ENCODE measurements at regions not wholly inside any gene's neighbourhood (a gene's known extent, or its start where the extent isn't known, plus 50 kb on each side); places are given as distances from the start of the nearest gene placed in this dataset.

DNA sequence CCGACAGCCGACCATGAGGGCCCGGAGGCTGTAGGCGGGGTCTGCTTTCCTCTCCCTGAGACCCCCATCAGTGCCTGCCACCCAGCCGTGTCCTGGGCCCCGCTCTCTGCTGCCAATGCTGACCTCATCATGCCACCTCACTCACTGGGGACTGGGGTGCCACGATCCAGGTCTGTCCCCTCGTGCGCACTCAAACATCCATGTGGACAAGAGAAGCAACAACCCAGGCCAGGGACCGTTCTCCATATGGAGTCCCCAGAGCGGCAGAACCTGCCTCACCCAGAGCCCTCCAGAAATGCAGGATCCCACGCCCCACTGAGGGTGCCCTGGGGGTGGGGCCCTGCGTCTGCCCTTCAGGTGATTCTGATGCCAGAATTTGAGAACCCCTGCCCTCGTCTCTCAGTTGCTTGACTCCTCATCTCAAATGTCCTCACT lies 210.0 kb upstream of the PPP2R2D start:
- H3K36me3 Mint-ChIP-seq (ENCODE audit: insufficient read depth, unreplicated experiment) = no peaks in the 10 kb centered on the region
- H3K27me3 Mint-ChIP-seq (ENCODE audit: insufficient read depth, unreplicated experiment) = peaks cover 3% of the 10 kb centered on the region
- DNase-seq = peak in 1 of 2 experiments; percentile 1
- BruUV-seq (replicated peaks) = no TSS peak
- H3K27ac Mint-ChIP-seq (ENCODE audit: unreplicated experiment) = no peak overlapping the region
- Histone ChIP-seq H3K36me3 (ENCODE audit: control insufficient read depth, insufficient read depth, low read length) (no peaks in the 10 kb centered on the region), H3K27me3 (replicated peaks; ENCODE audit: control insufficient read depth, insufficient read depth, low read length) (no peaks in the 10 kb centered on the region), H3K4me3 (ENCODE audit: low read depth, low read length) (no peak overlapping the region), H3K9me3 (no peaks in the 10 kb centered on the region), H3K4me1 (no peaks in the 10 kb centered on the region)
- no peaks in the 10 kb centered on the region for H3K4me1 Mint-ChIP-seq (ENCODE audit: low read depth, unreplicated experiment)
- peaks cover 11% of the 10 kb centered on the region for H3K9me3 Mint-ChIP-seq (ENCODE audit: unreplicated experiment)
- intact Hi-C loops (cut with micrococcal nuclease; ENCODE audit: unreplicated experiment) = loop anchor here (10.0 kb wide), 1 partner anchor 94 kb away; no protein-coding TSS in a partner anchor
- no peak overlapping the region for H3K4me3 Mint-ChIP-seq (ENCODE audit: unreplicated experiment)
- POLR2A ChIA-PET = no interaction called here
- CTCF ChIA-PET = no interaction called here
- TF ChIP-seq, protein P1, sequence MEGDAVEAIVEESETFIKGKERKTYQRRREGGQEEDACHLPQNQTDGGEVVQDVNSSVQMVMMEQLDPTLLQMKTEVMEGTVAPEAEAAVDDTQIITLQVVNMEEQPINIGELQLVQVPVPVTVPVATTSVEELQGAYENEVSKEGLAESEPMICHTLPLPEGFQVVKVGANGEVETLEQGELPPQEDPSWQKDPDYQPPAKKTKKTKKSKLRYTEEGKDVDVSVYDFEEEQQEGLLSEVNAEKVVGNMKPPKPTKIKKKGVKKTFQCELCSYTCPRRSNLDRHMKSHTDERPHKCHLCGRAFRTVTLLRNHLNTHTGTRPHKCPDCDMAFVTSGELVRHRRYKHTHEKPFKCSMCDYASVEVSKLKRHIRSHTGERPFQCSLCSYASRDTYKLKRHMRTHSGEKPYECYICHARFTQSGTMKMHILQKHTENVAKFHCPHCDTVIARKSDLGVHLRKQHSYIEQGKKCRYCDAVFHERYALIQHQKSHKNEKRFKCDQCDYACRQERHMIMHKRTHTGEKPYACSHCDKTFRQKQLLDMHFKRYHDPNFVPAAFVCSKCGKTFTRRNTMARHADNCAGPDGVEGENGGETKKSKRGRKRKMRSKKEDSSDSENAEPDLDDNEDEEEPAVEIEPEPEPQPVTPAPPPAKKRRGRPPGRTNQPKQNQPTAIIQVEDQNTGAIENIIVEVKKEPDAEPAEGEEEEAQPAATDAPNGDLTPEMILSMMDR (IDR thresholded peaks at IDR 0.05; ENCODE audit: insufficient read depth in 1 of 2, low read depth in 1 of 2, low read length in 1 of 2, severe bottlenecking in 1 of 2, unreplicated experiment in 1 of 2) = no peak

DNA sequence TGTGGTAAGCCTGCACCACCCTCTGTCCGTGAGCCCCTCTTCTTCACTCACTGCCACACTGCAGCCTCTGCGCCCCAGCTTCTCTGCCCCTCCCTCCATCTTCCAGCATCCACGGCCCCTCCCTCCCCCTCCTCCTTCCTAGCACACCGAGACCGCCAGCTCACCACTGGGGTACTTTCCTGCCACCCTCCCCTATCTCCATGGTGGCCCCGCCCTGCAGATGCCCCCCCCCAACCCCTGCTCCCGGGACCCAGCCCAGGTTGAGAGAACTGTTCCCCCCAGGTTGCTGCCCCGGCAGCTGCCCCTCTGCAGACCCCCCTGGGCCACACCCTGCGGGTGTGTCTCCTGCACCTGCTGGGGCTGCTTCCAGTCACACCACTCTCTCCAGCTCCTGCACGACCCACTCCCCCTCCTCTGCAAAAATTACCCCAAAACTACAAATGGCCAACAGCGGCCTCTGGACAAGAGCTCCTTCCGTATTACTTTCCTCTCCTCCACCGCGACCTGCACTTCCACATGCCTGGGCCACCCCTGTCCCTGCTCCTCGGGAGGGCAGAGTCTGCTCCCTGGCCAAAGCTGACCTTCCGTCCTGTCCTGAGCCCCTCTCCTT lies 209.2 kb upstream of the PPP2R2D start:
- no peaks in the 10 kb centered on the region for H3K4me1 ChIP-seq
- no peak overlapping the region for H3K4me3 Mint-ChIP-seq (ENCODE audit: unreplicated experiment)
- H3K9me3 ChIP-seq = no peaks in the 10 kb centered on the region
- TF ChIP-seq, protein P1 (IDR thresholded peaks at IDR 0.05; ENCODE audit: insufficient read depth in 1 of 2, low read depth in 1 of 2, low read length in 1 of 2, severe bottlenecking in 1 of 2, unreplicated experiment in 1 of 2) = no peak
- no TSS peak for BruUV-seq (replicated peaks)
- no peak overlapping the region for H3K4me3 ChIP-seq (ENCODE audit: low read depth, low read length)
- H3K27me3 ChIP-seq (replicated peaks; ENCODE audit: control insufficient read depth, insufficient read depth, low read length) = no peaks in the 10 kb centered on the region
- H3K9me3 Mint-ChIP-seq (ENCODE audit: unreplicated experiment) = peaks cover 11% of the 10 kb centered on the region
- H3K36me3 Mint-ChIP-seq (ENCODE audit: insufficient read depth, unreplicated experiment) = no peaks in the 10 kb centered on the region
- H3K27me3 Mint-ChIP-seq (ENCODE audit: insufficient read depth, unreplicated experiment) = peaks cover 6% of the 10 kb centered on the region
- intact Hi-C loops (cut with micrococcal nuclease; ENCODE audit: unreplicated experiment) = loop anchor here (10.0 kb wide), 1 partner anchor 93 kb away; no protein-coding TSS in a partner anchor
- no peak for DNase-seq
- H3K27ac Mint-ChIP-seq (ENCODE audit: unreplicated experiment) = no peak overlapping the region
- no peaks in the 10 kb centered on the region for H3K36me3 ChIP-seq (ENCODE audit: control insufficient read depth, insufficient read depth, low read length)
- no peaks in the 10 kb centered on the region for H3K4me1 Mint-ChIP-seq (ENCODE audit: low read depth, unreplicated experiment)
- CTCF ChIA-PET = no interaction called here
- POLR2A ChIA-PET = no interaction called here

DNA sequence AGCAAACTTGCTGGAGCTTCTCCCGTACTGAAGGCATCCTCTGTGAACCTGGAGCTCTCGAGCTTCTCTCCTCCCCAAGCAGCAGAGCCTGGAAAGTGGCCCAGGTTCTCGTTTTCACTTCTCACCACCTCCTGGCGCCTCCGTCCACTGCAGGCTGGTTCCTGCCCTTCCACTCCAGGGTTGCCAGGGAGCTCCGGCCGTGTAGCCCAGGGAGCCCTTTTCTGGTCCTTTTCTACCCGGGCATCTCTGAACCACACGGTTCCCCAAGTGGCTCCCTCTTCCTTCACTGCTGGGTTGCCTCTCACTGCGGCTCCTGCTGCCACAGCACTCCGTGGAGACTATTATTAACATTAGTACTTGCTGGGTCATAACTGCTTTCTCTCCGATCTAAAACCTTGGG lies 208.6 kb upstream of the PPP2R2D start:
- ChIA-PET CTCF (no interaction called here), POLR2A (no interaction called here)
- Mint-ChIP-seq H3K36me3 (ENCODE audit: insufficient read depth, unreplicated experiment) (no peaks in the 10 kb centered on the region), H3K4me3 (ENCODE audit: unreplicated experiment) (no peak overlapping the region), H3K27ac (ENCODE audit: unreplicated experiment) (no peak overlapping the region), H3K9me3 (ENCODE audit: unreplicated experiment) (peaks cover 11% of the 10 kb centered on the region), H3K4me1 (ENCODE audit: low read depth, unreplicated experiment) (no peaks in the 10 kb centered on the region), H3K27me3 (ENCODE audit: insufficient read depth, unreplicated experiment) (peaks cover 6% of the 10 kb centered on the region)
- TF ChIP-seq, protein P1 (IDR thresholded peaks at IDR 0.05; ENCODE audit: insufficient read depth in 1 of 2, low read depth in 1 of 2, low read length in 1 of 2, severe bottlenecking in 1 of 2, unreplicated experiment in 1 of 2) = no peak
- no peaks in the 10 kb centered on the region for H3K9me3 ChIP-seq
- intact Hi-C loops (cut with micrococcal nuclease; ENCODE audit: unreplicated experiment) = loop anchor here (10.0 kb wide), 1 partner anchor 93 kb away; no protein-coding TSS in a partner anchor
- no TSS peak for BruUV-seq (replicated peaks)
- H3K27me3 ChIP-seq (replicated peaks; ENCODE audit: control insufficient read depth, insufficient read depth, low read length) = no peaks in the 10 kb centered on the region
- H3K4me1 ChIP-seq = no peaks in the 10 kb centered on the region
- H3K4me3 ChIP-seq (ENCODE audit: low read depth, low read length) = no peak overlapping the region
- DNase-seq = peak in 1 of 2 experiments; percentile 17
- H3K36me3 ChIP-seq (ENCODE audit: control insufficient read depth, insufficient read depth, low read length) = no peaks in the 10 kb centered on the region

Measured in Caco-2 (cell line).